HepG2 (cell line): ENCODE measurements at regions not wholly inside any gene's neighbourhood (a gene's known extent, or its start where the extent isn't known, plus 50 kb on each side); places are given as distances from the start of the nearest gene placed in this dataset.

Source experiments
- ATAC-seq: fragments of 200-7000 bp; cut with Tn5 transposase; 3 replicates; pipeline ENCODE4 v1.9.1; 2020; ENCODE audit warnings: mild to moderate bottlenecking, moderate library complexity
- BruUV-seq: library from RNA; stranded (reverse); fragments of 400-500 nt; replicated peaks from 2 replicates; lab custom pipeline; 2021; lab: Mats Ljungman, UMichigan
- CTCF ChIA-PET: fragments of 300-600 bp; formaldehyde crosslinking; extraction: SDS; loops from one replicate; lab custom pipeline; 2021; ENCODE audit warnings: low total read pairs, inconsistent platforms, low intra/inter-chr PET ratio; lab: Yijun Ruan, JAX
- POLR2A ChIA-PET: fragments of 350-600 bp; sonication (Branson Sonifier 250); formaldehyde crosslinking; loops from one replicate; lab custom pipeline; 2020; ENCODE audit warnings: antibody characterized with exemption, inconsistent platforms; lab: Yijun Ruan, JAX
- DNase-seq: peaks from one replicate; pipeline ENCODE4 v3.0.0-alpha.2; 2015; ENCODE audit warnings: low spot score
- FAIRE-seq: peaks from 3 replicates; lab custom pipeline; 2011; peaks lifted over from hg19 to GRCh38; lab: Jason Lieb, UNC
- H2AFZ ChIP-seq: one replicate; pipeline ENCODE4 v1.6.1; 2011; ENCODE audit warnings: low read length, inconsistent platforms
- H3K27ac ChIP-seq: fragments of 300-600 bp; 3 replicates; pipeline ENCODE4 v1.8.0; 2011; ENCODE audit warnings: mixed run types, mild to moderate bottlenecking, mixed read lengths, low read length, inconsistent platforms; ENCODE audit not compliant: insufficient read depth; ENCODE audit errors: extremely low read length
- H3K27me3 ChIP-seq, 2 experiments: fragments of 200-600 bp in 1 of 2; 2 replicates in 1 of 2; 3 replicates in 1 of 2; pipeline versions ENCODE4 v1.6.0 to v1.8.0; 2011; ENCODE audit warnings: low read length in 2 of 2, mild to moderate bottlenecking in 2 of 2, moderate library complexity in 2 of 2, inconsistent platforms in 1 of 2; ENCODE audit not compliant: insufficient read depth in 2 of 2, control insufficient read depth in 1 of 2
- H3K36me3 ChIP-seq, 2 experiments: fragments of 200-600 bp in 1 of 2; replicated peaks in 1 of 2; 2 replicates in 1 of 2; 3 replicates in 1 of 2; pipeline versions ENCODE4 v1.5.1 to v1.8.0; 2011; ENCODE audit warnings: low read length in 2 of 2, inconsistent platforms in 1 of 2; ENCODE audit not compliant: insufficient read depth in 2 of 2, control insufficient read depth in 1 of 2
- H3K4me1 ChIP-seq: 2 replicates; pipeline ENCODE4 v1.5.1; 2012; ENCODE audit warnings: low read length, inconsistent platforms; ENCODE audit not compliant: insufficient read depth
- H3K4me2 ChIP-seq: 2 replicates; pipeline ENCODE4 v1.6.0; 2011; ENCODE audit warnings: low read depth, low read length, inconsistent platforms
- H3K4me3 ChIP-seq, 3 experiments: fragments of 200-600 bp in 1 of 3; sonication (generic), shearing (Covaris generic) in 1 of 3; replicated peaks in 1 of 3; 2 replicates each; pipeline ENCODE4 v1.5.1; 2011 to 2016; ENCODE audit warnings: low read length in 3 of 3, inconsistent platforms in 2 of 3, low read depth in 2 of 3, mild to moderate bottlenecking in 2 of 3, control low read depth in 1 of 3, mixed read lengths in 1 of 3; ENCODE audit not compliant: insufficient read depth in 1 of 3
- H3K79me2 ChIP-seq: one replicate; pipeline ENCODE4 v1.6.1; 2011; ENCODE audit warnings: low read length, inconsistent platforms; ENCODE audit not compliant: insufficient read depth
- H3K9ac ChIP-seq: 2 replicates; pipeline ENCODE4 v1.6.0; 2011; ENCODE audit warnings: mild to moderate bottlenecking, low read depth, low read length, inconsistent platforms; ENCODE audit not compliant: insufficient read depth
- H3K9me3 ChIP-seq: 2 replicates; pipeline ENCODE4 v1.5.1; 2012; ENCODE audit warnings: mild to moderate bottlenecking, low read length
- H4K20me1 ChIP-seq: 2 replicates; pipeline ENCODE4 v1.6.0; 2011; ENCODE audit warnings: inconsistent platforms, mild to moderate bottlenecking, low read length, moderate library complexity; ENCODE audit not compliant: insufficient read depth
- ARNT2 ChIP-seq: sonication (generic); formaldehyde crosslinking; IDR thresholded peaks from 2 replicates; pipeline ENCODE4 v1.8.0; 2022; ENCODE audit warnings: mild to moderate bottlenecking, low read depth, missing genetic modification reagents, moderate library complexity
- BRD4 ChIP-seq: sonication (generic); formaldehyde crosslinking; IDR thresholded peaks from 2 replicates; pipeline ENCODE4 v1.4.0; 2020; ENCODE audit warnings: missing genetic modification reagents
- CHD4 ChIP-seq: fragments of 200-600 bp; sonication (generic); IDR thresholded peaks from 2 replicates; pipeline ENCODE4 v1.7.0; 2017; ENCODE audit warnings: mild to moderate bottlenecking, low read length, borderline replicate concordance
- MLX ChIP-seq: IDR thresholded peaks from 2 replicates; pipeline ENCODE4 v1.6.1; 2016
- NFE2L2 ChIP-seq: fragments of 150-350 bp; IDR thresholded peaks from 2 replicates; pipeline ENCODE4 v1.6.1; 2014; ENCODE audit warnings: low read length
- SIX4 ChIP-seq: sonication (generic); formaldehyde crosslinking; IDR thresholded peaks from 2 replicates; pipeline ENCODE4 v1.4.0; 2020; ENCODE audit warnings: missing genetic modification reagents
- ZBTB2 ChIP-seq: sonication (generic); formaldehyde crosslinking; IDR thresholded peaks from 2 replicates; pipeline ENCODE4 v1.8.0; 2022; ENCODE audit warnings: low read depth, missing genetic modification reagents
- ZBTB21 ChIP-seq: sonication (generic); formaldehyde crosslinking; IDR thresholded peaks from 2 replicates; pipeline ENCODE4 v1.4.0; 2020; ENCODE audit warnings: missing genetic modification reagents
- ZBTB49 ChIP-seq: sonication (generic); formaldehyde crosslinking; IDR thresholded peaks from 2 replicates; pipeline ENCODE4 v1.4.0; 2020; ENCODE audit warnings: missing genetic modification reagents, borderline replicate concordance
- ZNF329 ChIP-seq: sonication (generic); formaldehyde crosslinking; IDR thresholded peaks from 2 replicates; pipeline ENCODE4 v1.9.0; 2021; ENCODE audit warnings: low read depth, mild to moderate bottlenecking, missing genetic modification reagents
- ZNF343 ChIP-seq: sonication (generic); formaldehyde crosslinking; IDR thresholded peaks from 2 replicates; pipeline ENCODE4 v1.4.0; 2020; ENCODE audit warnings: mild to moderate bottlenecking, missing genetic modification reagents
- ZNF766 ChIP-seq: sonication (generic); formaldehyde crosslinking; IDR thresholded peaks from 2 replicates; pipeline ENCODE4 v1.5.0; 2020; ENCODE audit warnings: missing genetic modification reagents, borderline replicate concordance
- ZSCAN25 ChIP-seq: sonication (generic); formaldehyde crosslinking; IDR thresholded peaks from 2 replicates; pipeline ENCODE4 v1.8.0; 2022; ENCODE audit warnings: mild to moderate bottlenecking, missing genetic modification reagents
- ZSCAN30 ChIP-seq: sonication (generic); formaldehyde crosslinking; IDR thresholded peaks from 2 replicates; pipeline ENCODE4 v1.5.0; 2020; ENCODE audit warnings: mild to moderate bottlenecking, missing genetic modification reagents
- WGBS: methylation state at CpG from one replicate; pipeline ENCODE4 v1.1.6; 2017; ENCODE audit warnings: low lambda C conversion rate; 5-methylcytosine and 5-hydroxymethylcytosine counted together
- in situ Hi-C: cut with HindIII; loops from 2 replicates; pipeline ENCODE4 v1.10.0; 2017; ENCODE audit warnings: low pct_unique_long_range_greater_than_20kb; ENCODE audit not compliant: extremely low pct_ligation_motif_present
- intact Hi-C: fragments of 100-400 bp; cut with micrococcal nuclease; formaldehyde crosslinking; loops from one replicate; pipeline ENCODE4 v1.10.0; 2022; ENCODE audit not compliant: unreplicated experiment

- H2AFZ ChIP-seq, result no peak overlapping the region
- H3K9me3 ChIP-seq, result no peaks in the 10 kb centered on the region
- no peaks in the 10 kb centered on the region for H3K36me3 ChIP-seq
- no peaks in the 10 kb centered on the region for H3K79me2 ChIP-seq
- DNase-seq (no peak), ATAC-seq (no peak), FAIRE-seq (no peak)
- H4K20me1 ChIP-seq, result no peaks in the 10 kb centered on the region
- intact Hi-C loops (no loop called here), in situ Hi-C loops (no loop called here)
- CTCF ChIA-PET, result no interaction called here
- no peak overlapping the region for H3K9ac ChIP-seq
- no TSS peak for BruUV-seq
- POLR2A ChIA-PET, result no interaction called here
- H3K4me2 ChIP-seq, result no peak overlapping the region
- TF ChIP-seq MLX (CRISPR knock-in tag) (no peak), ZSCAN30 (CRISPR knock-in tag) (no peak), CHD4 (no peak), SIX4 (CRISPR knock-in tag) (no peak), NFE2L2 (no peak), ZNF766 (no peak), ZNF329 (CRISPR knock-in tag) (no peak), BRD4 (CRISPR knock-in tag) (no peak)
- H3K4me1 ChIP-seq, result no peaks in the 10 kb centered on the region
- H3K27me3 ChIP-seq, result no peaks in the 10 kb centered on the region
- H3K4me3 ChIP-seq, result no peak overlapping the region
- H3K27ac ChIP-seq, result no peak overlapping the region
- WGBS, result under 1% methylated on average over 5 of the region's 5 CpGs
These were observed 274.7 kb downstream of the YTHDC2 start for GRCh38 chr5:113788141-113788655.

GRCh38 chr5:113789769-113790168 is 276.3 kb downstream of the YTHDC2 start:
- WGBS, result 33% methylated on average over 2 of the region's 3 CpGs
- Histone ChIP-seq H3K4me2 (no peak overlapping the region), H3K27ac (no peak overlapping the region), H4K20me1 (no peaks in the 10 kb centered on the region), H3K79me2 (no peaks in the 10 kb centered on the region), H3K27me3 (no peaks in the 10 kb centered on the region), H3K4me3 (no peak overlapping the region), H2AFZ (no peak overlapping the region), H3K4me1 (no peaks in the 10 kb centered on the region), H3K9me3 (no peaks in the 10 kb centered on the region), H3K9ac (no peak overlapping the region), H3K36me3 (no peaks in the 10 kb centered on the region)
- no peak for FAIRE-seq
- intact Hi-C loops, result no loop called here
- in situ Hi-C loops, result no loop called here
- ATAC-seq, result no peak
- POLR2A ChIA-PET, result no interaction called here
- CTCF ChIA-PET, result no interaction called here
- DNase-seq, result no peak
- TF ChIP-seq ZBTB2 (CRISPR knock-in tag) (no peak), ZSCAN25 (no peak), ZBTB49 (CRISPR knock-in tag) (no peak), ZNF343 (CRISPR knock-in tag) (no peak), BRD4 (CRISPR knock-in tag) (no peak), ZBTB21 (CRISPR knock-in tag) (no peak), ARNT2 (CRISPR knock-in tag) (no peak)
- BruUV-seq, result no TSS peak
